ENCODE measurements at regions not wholly inside any gene's neighbourhood (a gene's known extent, or its start where the extent isn't known, plus 50 kb on each side); places are given as distances from the start of the nearest gene placed in this dataset.

GRCh38 chr5:178797101-178797521, 62.6 kb upstream of the ZNF354B start:
- Histone ChIP-seq H2AFZ (ENCODE audit: low read depth, low read length, poor library complexity, severe bottlenecking) (no peak overlapping the region), H3K79me2 (ENCODE audit: insufficient read depth, low read length) (peaks cover 8% of the 10 kb centered on the region; the same call in 1 of the 2 replicates), H3K4me2 (ENCODE audit: low read length) (no peak overlapping the region), H3K36me3 (ENCODE audit: control insufficient read depth in 1 of 2, insufficient read depth in 2 of 2, low read length in 2 of 2) (no peaks in the 10 kb centered on the region; a peak in 1 of 4 replicates), H3K27me3 (ENCODE audit: insufficient read depth, low read length) (no peaks in the 10 kb centered on the region), H3K4me3 (replicated peaks in 1 of 2; ENCODE audit: low read depth in 1 of 2, low read length in 2 of 2) (no peak overlapping the region), H3K9me3 (ENCODE audit: control insufficient read depth in 1 of 2, insufficient read depth in 1 of 2, low read depth in 1 of 2, low read length in 2 of 2) (no peaks in the 10 kb centered on the region), H3K4me1 (ENCODE audit: control insufficient read depth in 1 of 2, insufficient read depth in 2 of 2, low read length in 2 of 2) (no peaks in the 10 kb centered on the region), H3K9me2 (ENCODE audit: insufficient read depth) (no peaks in the 10 kb centered on the region), H3K27ac (ENCODE audit: low read depth, low read length) (no peak overlapping the region), H3K9ac (ENCODE audit: low read length) (no peak overlapping the region), H4K20me1 (ENCODE audit: insufficient read depth) (no peaks in the 10 kb centered on the region)
- ChIA-PET POLR2A (no interaction called here), RAD21 (ENCODE audit: low non-redundant PET in 1 of 2, low total read pairs in 2 of 2, uncharacterized antibody in 2 of 2, unreplicated experiment in 2 of 2) (no interaction called here), CTCF (no interaction called here)
- BruUV-seq (replicated peaks): no TSS peak
- no peak for DNase-seq (ENCODE audit: low read depth, low spot score)
- no peak for TF ChIP-seq ZBTB33 (IDR thresholded peaks at IDR 0.05; ENCODE audit: extremely low read depth, insufficient replicate concordance, low read length)
- TF ChIP-seq EZH2 (IDR thresholded peaks at IDR 0.05): no peak
- no peak for TF ChIP-seq EGR1 (IDR thresholded peaks at IDR 0.05; ENCODE audit: low read depth)
- no peak for TF ChIP-seq ZNF274 (IDR thresholded peaks at IDR 0.05; ENCODE audit: low read depth, low read length)
- TF ChIP-seq EZH2phosphoT487 (IDR thresholded peaks at IDR 0.05; ENCODE audit: borderline replicate concordance): no peak
- no peak for TF ChIP-seq JUND (IDR thresholded peaks at IDR 0.05)
- TF ChIP-seq SRF (IDR thresholded peaks at IDR 0.05; ENCODE audit: low read depth): no peak
- TF ChIP-seq RAD21 (IDR thresholded peaks at IDR 0.05; ENCODE audit: low read depth): no peak
- no peak for TF ChIP-seq CEBPB (IDR thresholded peaks at IDR 0.05; ENCODE audit: low read depth)
- no peak for TF ChIP-seq YY1 (IDR thresholded peaks at IDR 0.05; ENCODE audit: extremely low read depth, insufficient replicate concordance, low read depth, low read length)
- TF ChIP-seq ZFX (IDR thresholded peaks at IDR 0.05): no peak
- no peak for TF ChIP-seq SP1 (IDR thresholded peaks at IDR 0.05; ENCODE audit: low read depth)
- TF ChIP-seq ATF3 (IDR thresholded peaks at IDR 0.05): no peak
- TF ChIP-seq SIN3A (IDR thresholded peaks at IDR 0.05; ENCODE audit: low read depth): no peak
- TF ChIP-seq CTCF (IDR thresholded peaks at IDR 0.05 in 2 of 3, conservative IDR thresholded peaks at IDR 0.05 in 1 of 3; ENCODE audit: borderline replicate concordance in 1 of 3, insufficient read depth in 1 of 3, low read depth in 2 of 3, low read length in 2 of 3): no peak
- TF ChIP-seq FOSL1 (IDR thresholded peaks at IDR 0.05; ENCODE audit: low read depth): no peak
- no peak for TF ChIP-seq CBX3 (IDR thresholded peaks at IDR 0.05; ENCODE audit: low read depth)
- ATAC-seq: no peak
- intact Hi-C loops (cut with micrococcal nuclease): no loop called here

Data from HCT116 (cell line).